Liver (tissue), 3 donors: ENCODE measurements at regions not wholly inside any gene's neighbourhood (a gene's known extent, or its start where the extent isn't known, plus 50 kb on each side); places are given as distances from the start of the nearest gene placed in this dataset.

ENCODE experiments used
- CTCF ChIP-seq: fragments of 150-350 bp; IDR thresholded peaks from 2 replicates; pipeline ENCODE4 v1.5.1; 2017; ENCODE audit warnings: improper control_type of control experiment, low read depth, low read length; ENCODE audit not compliant: missing input control
- EGR1 ChIP-seq, 2 donors: IDR thresholded peaks; 2 replicates each; pipeline ENCODE4 v1.6.1; 2016 to 2018; ENCODE audit warnings: antibody characterized with exemption in 2 of 2, low read depth in 2 of 2
- NR2F2 ChIP-seq: IDR thresholded peaks from 2 replicates; pipeline ENCODE4 v1.6.1; 2016; ENCODE audit warnings: antibody characterized with exemption
- RAD21 ChIP-seq, 2 donors: IDR thresholded peaks; 2 replicates each; pipeline ENCODE4 v1.6.1; 2016; ENCODE audit warnings: antibody characterized with exemption in 2 of 2, mild to moderate bottlenecking in 2 of 2
- SP1 ChIP-seq: IDR thresholded peaks from 2 replicates; pipeline ENCODE4 v1.6.1; 2018; ENCODE audit warnings: antibody characterized with exemption, mild to moderate bottlenecking
- TAF1 ChIP-seq: conservative IDR thresholded peaks from 2 replicates; pipeline ENCODE4 v1.6.1; 2016; ENCODE audit warnings: antibody characterized with exemption, mild to moderate bottlenecking
- donor health status: healthy.
- donor health status: healthy.

DNA sequence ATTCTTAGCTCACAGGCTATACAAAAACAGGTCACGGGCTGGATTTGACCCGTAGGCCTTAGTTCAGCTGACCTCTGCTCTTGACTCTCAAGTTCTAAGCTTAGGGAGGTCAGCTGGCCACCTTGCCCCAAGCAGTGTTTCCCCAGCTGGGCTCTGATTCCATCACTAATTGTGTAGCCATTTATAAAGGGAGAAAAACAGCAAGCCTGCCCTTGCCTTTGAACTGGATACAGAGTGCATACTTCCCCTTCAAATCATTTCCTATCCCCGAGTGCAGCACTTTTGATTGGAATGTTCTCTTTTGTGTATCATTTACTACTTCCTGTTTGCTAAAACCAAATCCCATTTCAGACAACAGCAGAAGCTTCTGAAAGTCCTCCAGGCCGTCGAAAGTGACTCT lies 153.6 kb downstream of the KATNIP start:
- TF ChIP-seq SP1 (no peak), EGR1 (IDR thresholded peaks at IDR 0.05; ENCODE audit: low read depth in 2 of 2) (no peak), CTCF (no peak), NR2F2 (peak; percentile 94), TAF1 (no peak), RAD21 (IDR thresholded peaks at IDR 0.05) (no peak)
